SK-N-SH treated with all-trans-retinoic acid at 6 μM for 48 hours (cell line): ENCODE measurements at regions not wholly inside any gene's neighbourhood (a gene's known extent, or its start where the extent isn't known, plus 50 kb on each side); places are given as distances from the start of the nearest gene placed in this dataset.

Source experiments
- CREB5 ChIP-seq: fragments of 250-450 bp; sonication (Bioruptor Pico); IDR thresholded peaks from 2 replicates; pipeline ENCODE4 v1.5.1; 2020; ENCODE audit warnings: low read depth, mild to moderate bottlenecking, moderate library complexity
- ISL1 ChIP-seq: fragments of 250-450 bp; sonication (Bioruptor Pico); IDR thresholded peaks from 2 replicates; pipeline ENCODE4 v2.1.2; 2022; ENCODE audit warnings: mild to moderate bottlenecking, moderate library complexity
- OSR1 ChIP-seq: fragments of 250-450 bp; sonication (Bioruptor Pico); IDR thresholded peaks from 2 replicates; pipeline ENCODE4 v1.8.0; 2022; ENCODE audit warnings: moderate library complexity, mild to moderate bottlenecking, inconsistent platforms
- PATZ1 ChIP-seq: fragments of 250-450 bp; sonication (Bioruptor Pico); IDR thresholded peaks from 2 replicates; pipeline ENCODE4 v1.8.0; 2020; ENCODE audit warnings: mild to moderate bottlenecking, moderate library complexity, borderline replicate concordance
- PPARA ChIP-seq: fragments of 250-450 bp; sonication (Bioruptor Pico); IDR thresholded peaks from 2 replicates; pipeline ENCODE4 v1.5.0; 2020; ENCODE audit warnings: mild to moderate bottlenecking, borderline replicate concordance
- RARB ChIP-seq: fragments of 250-450 bp; sonication (Bioruptor Pico); IDR thresholded peaks from 2 replicates; pipeline ENCODE4 v1.8.0; 2021; ENCODE audit warnings: mild to moderate bottlenecking, moderate library complexity
- SNAI2 ChIP-seq: fragments of 250-450 bp; sonication (Bioruptor Pico); IDR thresholded peaks from 2 replicates; pipeline ENCODE4 v1.5.0; 2020; ENCODE audit warnings: mild to moderate bottlenecking, moderate library complexity
- TCF4 ChIP-seq: fragments of 250-450 bp; sonication (Bioruptor Pico); IDR thresholded peaks from 2 replicates; pipeline ENCODE4 v1.8.0; 2021; ENCODE audit warnings: mild to moderate bottlenecking, moderate library complexity, borderline replicate concordance
- TOX ChIP-seq: fragments of 250-450 bp; sonication (Bioruptor Pico); IDR thresholded peaks from 2 replicates; pipeline ENCODE4 v1.8.0; 2021; ENCODE audit warnings: mild to moderate bottlenecking, moderate library complexity, borderline replicate concordance
- ZFP3 ChIP-seq: fragments of 250-450 bp; sonication (Bioruptor Pico); IDR thresholded peaks from 2 replicates; pipeline ENCODE4 v1.5.0; 2020; ENCODE audit warnings: mild to moderate bottlenecking, moderate library complexity
- ZFP30 ChIP-seq: fragments of 450-650 bp; formaldehyde crosslinking; IDR thresholded peaks from 2 replicates; pipeline ENCODE4 v1.5.0; 2022; ENCODE audit warnings: mild to moderate bottlenecking, moderate library complexity
- ZNF565 ChIP-seq: fragments of 450-650 bp; formaldehyde crosslinking; conservative IDR thresholded peaks from 2 replicates; pipeline ENCODE4 v1.5.0; 2020; ENCODE audit warnings: low read depth, mild to moderate bottlenecking, moderate library complexity
- ZNF70 ChIP-seq: fragments of 450-650 bp; formaldehyde crosslinking; IDR thresholded peaks from 2 replicates; pipeline ENCODE4 v1.5.0; 2020; ENCODE audit warnings: mild to moderate bottlenecking, moderate library complexity

- TF ChIP-seq TCF4 (CRISPR knock-in tag): no peak
- TF ChIP-seq PATZ1 (CRISPR knock-in tag): no peak
- no peak for TF ChIP-seq PPARA (CRISPR knock-in tag)
- TF ChIP-seq RARB (CRISPR knock-in tag): no peak
- TF ChIP-seq ISL1 (CRISPR knock-in tag): no peak
- no peak for TF ChIP-seq ZFP30
- no peak for TF ChIP-seq ZFP3
- TF ChIP-seq ZNF565 (CRISPR knock-in tag): no peak
- TF ChIP-seq TOX (CRISPR knock-in tag): no peak
- TF ChIP-seq SNAI2 (CRISPR knock-in tag): no peak
- no peak for TF ChIP-seq ZNF70 (CRISPR knock-in tag)
- no peak for TF ChIP-seq OSR1 (CRISPR knock-in tag)
- no peak for TF ChIP-seq CREB5 (CRISPR knock-in tag)
Observed at GRCh38 chrX:87813566-87813965, 296.0 kb downstream of the KLHL4 start.
